ENCODE measurements at regions not wholly inside any gene's neighbourhood (a gene's known extent, or its start where the extent isn't known, plus 50 kb on each side); places are given as distances from the start of the nearest gene placed in this dataset.

DNA sequence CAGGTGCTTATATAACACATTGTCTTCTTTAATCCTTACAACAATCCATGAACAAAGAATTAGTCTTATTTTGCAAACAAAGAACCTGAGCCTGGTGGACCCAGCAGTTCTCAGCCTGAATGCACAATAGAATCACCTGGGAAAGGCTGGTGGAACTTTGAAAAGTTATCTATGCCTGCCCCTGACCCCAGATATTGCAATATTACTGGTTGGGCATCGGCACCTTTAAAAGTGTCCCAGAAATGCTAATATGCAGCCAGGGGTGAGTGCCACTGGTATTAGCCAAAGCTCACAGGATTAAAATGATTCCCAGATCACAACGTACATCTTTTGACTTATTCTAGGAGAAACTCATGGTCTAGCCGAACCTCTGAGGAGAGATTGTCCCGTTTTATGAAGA, 268.8 kb downstream of the KLF5 start:
- DNase-seq (ENCODE audit: low read depth, low spot score) = no peak
- Histone ChIP-seq H3K27me3 (ENCODE audit: insufficient read depth, low read length) (no peaks in the 10 kb centered on the region), H3K4me3 (replicated peaks in 1 of 2; ENCODE audit: low read depth in 1 of 2, low read length in 2 of 2) (no peak overlapping the region), H4K20me1 (ENCODE audit: insufficient read depth) (no peaks in the 10 kb centered on the region), H3K27ac (ENCODE audit: low read depth, low read length) (peak overlapping the region; percentile 18; the same call in 1 of the 2 replicates), H3K79me2 (ENCODE audit: insufficient read depth, low read length) (no peaks in the 10 kb centered on the region), H3K9ac (ENCODE audit: low read length) (no peak overlapping the region), H3K4me1 (ENCODE audit: control insufficient read depth in 1 of 2, insufficient read depth in 2 of 2, low read length in 2 of 2) (peaks cover 8 to 27% of the 10 kb centered on the region in 2 experiments), H3K4me2 (ENCODE audit: low read length) (no peak overlapping the region), H2AFZ (ENCODE audit: low read depth, low read length, poor library complexity, severe bottlenecking) (peak overlapping the region; percentile 81), H3K36me3 (ENCODE audit: control insufficient read depth in 1 of 2, insufficient read depth in 2 of 2, low read length in 2 of 2) (no peaks in the 10 kb centered on the region), H3K9me3 (ENCODE audit: control insufficient read depth in 1 of 2, insufficient read depth in 1 of 2, low read depth in 1 of 2, low read length in 2 of 2) (no peaks in the 10 kb centered on the region), H3K9me2 (ENCODE audit: insufficient read depth) (no peaks in the 10 kb centered on the region)
- no peak for ATAC-seq
- BruUV-seq (replicated peaks) = no TSS peak
- ChIA-PET CTCF (no interaction called here), POLR2A (no interaction called here), RAD21 (ENCODE audit: low non-redundant PET in 1 of 2, low total read pairs in 2 of 2, uncharacterized antibody in 2 of 2, unreplicated experiment in 2 of 2) (no interaction called here)
- TF ChIP-seq POLR2A (IDR thresholded peaks at IDR 0.05; ENCODE audit: borderline replicate concordance, extremely low read depth, insufficient read depth, insufficient read length) (no peak), SP1 (IDR thresholded peaks at IDR 0.05; ENCODE audit: low read depth) (no peak), EZH2 (IDR thresholded peaks at IDR 0.05) (no peak), TCF7L2 (IDR thresholded peaks at IDR 0.05; ENCODE audit: borderline replicate concordance, extremely low read depth, insufficient read depth, insufficient read length) (no peak), CBX3 (IDR thresholded peaks at IDR 0.05; ENCODE audit: low read depth) (no peak), JUND (IDR thresholded peaks at IDR 0.05) (no peak), ATF3 (IDR thresholded peaks at IDR 0.05) (no peak), SIN3A (IDR thresholded peaks at IDR 0.05; ENCODE audit: low read depth) (no peak), ZFX (IDR thresholded peaks at IDR 0.05) (no peak), EZH2phosphoT487 (IDR thresholded peaks at IDR 0.05; ENCODE audit: borderline replicate concordance) (no peak), EGR1 (IDR thresholded peaks at IDR 0.05; ENCODE audit: low read depth) (no peak), RAD21 (IDR thresholded peaks at IDR 0.05; ENCODE audit: low read depth) (no peak)
- TF ChIP-seq, protein P1, sequence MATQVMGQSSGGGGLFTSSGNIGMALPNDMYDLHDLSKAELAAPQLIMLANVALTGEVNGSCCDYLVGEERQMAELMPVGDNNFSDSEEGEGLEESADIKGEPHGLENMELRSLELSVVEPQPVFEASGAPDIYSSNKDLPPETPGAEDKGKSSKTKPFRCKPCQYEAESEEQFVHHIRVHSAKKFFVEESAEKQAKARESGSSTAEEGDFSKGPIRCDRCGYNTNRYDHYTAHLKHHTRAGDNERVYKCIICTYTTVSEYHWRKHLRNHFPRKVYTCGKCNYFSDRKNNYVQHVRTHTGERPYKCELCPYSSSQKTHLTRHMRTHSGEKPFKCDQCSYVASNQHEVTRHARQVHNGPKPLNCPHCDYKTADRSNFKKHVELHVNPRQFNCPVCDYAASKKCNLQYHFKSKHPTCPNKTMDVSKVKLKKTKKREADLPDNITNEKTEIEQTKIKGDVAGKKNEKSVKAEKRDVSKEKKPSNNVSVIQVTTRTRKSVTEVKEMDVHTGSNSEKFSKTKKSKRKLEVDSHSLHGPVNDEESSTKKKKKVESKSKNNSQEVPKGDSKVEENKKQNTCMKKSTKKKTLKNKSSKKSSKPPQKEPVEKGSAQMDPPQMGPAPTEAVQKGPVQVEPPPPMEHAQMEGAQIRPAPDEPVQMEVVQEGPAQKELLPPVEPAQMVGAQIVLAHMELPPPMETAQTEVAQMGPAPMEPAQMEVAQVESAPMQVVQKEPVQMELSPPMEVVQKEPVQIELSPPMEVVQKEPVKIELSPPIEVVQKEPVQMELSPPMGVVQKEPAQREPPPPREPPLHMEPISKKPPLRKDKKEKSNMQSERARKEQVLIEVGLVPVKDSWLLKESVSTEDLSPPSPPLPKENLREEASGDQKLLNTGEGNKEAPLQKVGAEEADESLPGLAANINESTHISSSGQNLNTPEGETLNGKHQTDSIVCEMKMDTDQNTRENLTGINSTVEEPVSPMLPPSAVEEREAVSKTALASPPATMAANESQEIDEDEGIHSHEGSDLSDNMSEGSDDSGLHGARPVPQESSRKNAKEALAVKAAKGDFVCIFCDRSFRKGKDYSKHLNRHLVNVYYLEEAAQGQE (IDR thresholded peaks at IDR 0.05; ENCODE audit: low read depth) = no peak
- TF ChIP-seq, protein P2, sequence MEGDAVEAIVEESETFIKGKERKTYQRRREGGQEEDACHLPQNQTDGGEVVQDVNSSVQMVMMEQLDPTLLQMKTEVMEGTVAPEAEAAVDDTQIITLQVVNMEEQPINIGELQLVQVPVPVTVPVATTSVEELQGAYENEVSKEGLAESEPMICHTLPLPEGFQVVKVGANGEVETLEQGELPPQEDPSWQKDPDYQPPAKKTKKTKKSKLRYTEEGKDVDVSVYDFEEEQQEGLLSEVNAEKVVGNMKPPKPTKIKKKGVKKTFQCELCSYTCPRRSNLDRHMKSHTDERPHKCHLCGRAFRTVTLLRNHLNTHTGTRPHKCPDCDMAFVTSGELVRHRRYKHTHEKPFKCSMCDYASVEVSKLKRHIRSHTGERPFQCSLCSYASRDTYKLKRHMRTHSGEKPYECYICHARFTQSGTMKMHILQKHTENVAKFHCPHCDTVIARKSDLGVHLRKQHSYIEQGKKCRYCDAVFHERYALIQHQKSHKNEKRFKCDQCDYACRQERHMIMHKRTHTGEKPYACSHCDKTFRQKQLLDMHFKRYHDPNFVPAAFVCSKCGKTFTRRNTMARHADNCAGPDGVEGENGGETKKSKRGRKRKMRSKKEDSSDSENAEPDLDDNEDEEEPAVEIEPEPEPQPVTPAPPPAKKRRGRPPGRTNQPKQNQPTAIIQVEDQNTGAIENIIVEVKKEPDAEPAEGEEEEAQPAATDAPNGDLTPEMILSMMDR (IDR thresholded peaks at IDR 0.05 in 2 of 3, conservative IDR thresholded peaks at IDR 0.05 in 1 of 3; ENCODE audit: borderline replicate concordance in 1 of 3, insufficient read depth in 1 of 3, low read depth in 2 of 3, low read length in 2 of 3) = no peak
- TF ChIP-seq, protein P3, sequence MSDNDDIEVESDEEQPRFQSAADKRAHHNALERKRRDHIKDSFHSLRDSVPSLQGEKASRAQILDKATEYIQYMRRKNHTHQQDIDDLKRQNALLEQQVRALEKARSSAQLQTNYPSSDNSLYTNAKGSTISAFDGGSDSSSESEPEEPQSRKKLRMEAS (IDR thresholded peaks at IDR 0.05) = no peak
- intact Hi-C loops (cut with micrococcal nuclease) = loop anchor here (10.0 kb wide), 1 partner anchor 233 kb away; no protein-coding TSS in a partner anchor

Measured in HCT116 (cell line).